Ammon's horn (tissue), 1 donor: ENCODE measurements at regions not wholly inside any gene's neighbourhood (a gene's known extent, or its start where the extent isn't known, plus 50 kb on each side); places are given as distances from the start of the nearest gene placed in this dataset.
"Not testable (repeated sequence)": the region's sequence is repeated elsewhere in the genome, so short reads cannot be mapped to it uniquely, and the experiment has no call there.

Source experiments
- DNase-seq: peaks from one replicate; pipeline ENCODE4 v3.0.0-alpha.2; 2016; ENCODE audit warnings: low spot score

GRCh38 chr12:4822572-4822971 lies 87.1 kb upstream of the KCNA1 start:
- no peak for DNase-seq

- no peak for DNase-seq
Measured at GRCh38 chr12:4824380-4824779, 85.3 kb upstream of the KCNA1 start.

- DNase-seq: no peak
Measured at GRCh38 chr12:4825011-4825858, 84.5 kb upstream of the KCNA1 start.

GRCh38 chr12:4826909-4827308 lies 82.8 kb upstream of the KCNA1 start:
- DNase-seq: no peak

GRCh38 chr12:4828176-4828575 lies 81.5 kb upstream of the KCNA1 start:
- DNase-seq: no peak

- DNase-seq: no peak
Measured at GRCh38 chr12:4829161-4829792, 80.4 kb upstream of the KCNA1 start.

GRCh38 chr12:4829793-4830162 lies 79.9 kb upstream of the KCNA1 start:
- no peak for DNase-seq

- DNase-seq: no peak
Measured at GRCh38 chr12:4830556-4831210, 79.0 kb upstream of the KCNA1 start.

- DNase-seq: no peak
Measured at GRCh38 chr12:4833053-4833452, 76.7 kb upstream of the KCNA1 start.

GRCh38 chr12:4833524-4833923 lies 76.2 kb upstream of the KCNA1 start:
- no peak for DNase-seq

- not testable (repeated sequence) for DNase-seq
Measured at GRCh38 chr12:4842401-4842800, 67.3 kb upstream of the KCNA1 start.

GRCh38 chr12:4843907-4844306 lies 65.8 kb upstream of the KCNA1 start:
- DNase-seq: no peak

- no peak for DNase-seq
Measured at GRCh38 chr12:4847713-4848112, 62.0 kb upstream of the KCNA1 start.

GRCh38 chr12:4849115-4849541 lies 60.6 kb upstream of the KCNA1 start:
- DNase-seq: peak; percentile 56

GRCh38 chr12:4849795-4850345 lies 59.8 kb upstream of the KCNA1 start:
- DNase-seq: no peak

- DNase-seq: no peak
Measured at GRCh38 chr12:4850857-4851380, 58.8 kb upstream of the KCNA1 start.

GRCh38 chr12:4852308-4852707 lies 57.4 kb upstream of the KCNA1 start:
- DNase-seq: no peak

GRCh38 chr12:4852911-4853310 lies 56.8 kb upstream of the KCNA1 start:
- DNase-seq: no peak

- DNase-seq: peak; percentile 91
Measured at GRCh38 chr12:4855121-4855924, 54.4 kb upstream of the KCNA1 start.

- DNase-seq: no peak
Measured at GRCh38 chr12:4856596-4856995, 53.1 kb upstream of the KCNA1 start.

- peak; percentile 88 for DNase-seq
Measured at GRCh38 chr12:4857472-4858291, 52.0 kb upstream of the KCNA1 start.
